Caco-2 (cell line): ENCODE measurements at regions not wholly inside any gene's neighbourhood (a gene's known extent, or its start where the extent isn't known, plus 50 kb on each side); places are given as distances from the start of the nearest gene placed in this dataset.

Experiments
- BruUV-seq: library from RNA; stranded (reverse); fragments of 400-500 nt; replicated peaks from 2 replicates; lab custom pipeline; 2021; lab: Mats Ljungman, UMichigan
- CTCF ChIA-PET: fragments of 300-600 bp; sonication (Branson Sonifier 250); formaldehyde crosslinking; loops from one replicate; lab custom pipeline; 2022; ENCODE audit warnings: antibody characterized with exemption; lab: Charles Lee
- POLR2A ChIA-PET: fragments of 300-600 bp; sonication (Branson Sonifier 250); formaldehyde crosslinking; loops from one replicate; lab custom pipeline; 2022; ENCODE audit warnings: antibody characterized with exemption; lab: Charles Lee
- DNase-seq, 2 experiments: peaks; one replicate each; pipeline versions ENCODE4 v3.0.0 to v3.0.0-alpha.2; 2020 to 2022
- H3K27me3 ChIP-seq: replicated peaks from 2 replicates; pipeline ENCODE4 v1.6.0; 2011; ENCODE audit warnings: low read length; ENCODE audit not compliant: control insufficient read depth, insufficient read depth
- H3K36me3 ChIP-seq: 2 replicates; pipeline ENCODE4 v1.5.1; 2011; ENCODE audit warnings: low read length; ENCODE audit not compliant: control insufficient read depth, insufficient read depth
- H3K4me1 ChIP-seq: fragments of 250-450 bp; sonication (Bioruptor Pico); 2 replicates; pipeline ENCODE4 v1.5.1; 2020; ENCODE audit warnings: mild to moderate bottlenecking
- H3K4me3 ChIP-seq: 2 replicates; pipeline ENCODE4 v1.5.1; 2011; ENCODE audit warnings: low read depth, mild to moderate bottlenecking, control low read depth, low read length
- H3K9me3 ChIP-seq: fragments of 250-450 bp; sonication (Bioruptor Pico); 2 replicates; pipeline ENCODE4 v1.5.1; 2020; ENCODE audit warnings: mild to moderate bottlenecking, moderate library complexity
- H3K27ac Mint-ChIP-seq: one replicate; pipeline ENCODE4 v1.8.0; 2022; ENCODE audit warnings: mixed read lengths; ENCODE audit not compliant: unreplicated experiment
- H3K27me3 Mint-ChIP-seq: one replicate; pipeline ENCODE4 v1.8.0; 2022; ENCODE audit warnings: mixed read lengths; ENCODE audit not compliant: insufficient read depth, unreplicated experiment
- H3K36me3 Mint-ChIP-seq: one replicate; pipeline ENCODE4 v1.8.0; 2022; ENCODE audit warnings: mild to moderate bottlenecking, mixed read lengths; ENCODE audit not compliant: insufficient read depth, unreplicated experiment
- H3K4me1 Mint-ChIP-seq: one replicate; pipeline ENCODE4 v1.8.0; 2022; ENCODE audit warnings: low read depth, mixed read lengths; ENCODE audit not compliant: unreplicated experiment
- H3K4me3 Mint-ChIP-seq: one replicate; pipeline ENCODE4 v1.8.0; 2022; ENCODE audit warnings: mild to moderate bottlenecking, moderate library complexity, mixed read lengths; ENCODE audit not compliant: unreplicated experiment
- H3K9me3 Mint-ChIP-seq: one replicate; pipeline ENCODE4 v1.8.0; 2022; ENCODE audit warnings: mixed read lengths; ENCODE audit not compliant: unreplicated experiment
- CTCF ChIP-seq, 2 experiments: fragments of 200-600 bp in 1 of 2; IDR thresholded peaks; 1 replicate in 1 of 2; 2 replicates in 1 of 2; pipeline versions ENCODE4 v1.5.1 to v1.8.0; 2011 to 2022; ENCODE audit warnings: antibody characterized with exemption in 1 of 2, control low read depth in 1 of 2, inconsistent platforms in 1 of 2, low read depth in 1 of 2, low read length in 1 of 2, mild to moderate bottlenecking in 1 of 2, moderate library complexity in 1 of 2; ENCODE audit not compliant: insufficient read depth in 1 of 2, severe bottlenecking in 1 of 2, unreplicated experiment in 1 of 2
- intact Hi-C: fragments of 100-400 bp; cut with micrococcal nuclease; formaldehyde crosslinking; loops from one replicate; pipeline ENCODE4 v1.10.0; 2022; ENCODE audit not compliant: unreplicated experiment

GRCh38 chr5:42351956-42352355 is 71.3 kb upstream of the GHR start:
- intact Hi-C loops = no loop called here

GRCh38 chr5:42360056-42360455 is 63.2 kb upstream of the GHR start:
- no peaks in the 10 kb centered on the region for H3K9me3 ChIP-seq
- Mint-ChIP-seq H3K4me3 (no peak overlapping the region), H3K27me3 (peaks cover 2% of the 10 kb centered on the region), H3K9me3 (no peaks in the 10 kb centered on the region), H3K4me1 (no peaks in the 10 kb centered on the region), H3K27ac (no peak overlapping the region), H3K36me3 (no peaks in the 10 kb centered on the region)
- ChIA-PET CTCF (no interaction called here), POLR2A (no interaction called here)
- H3K4me3 ChIP-seq = no peak overlapping the region
- H3K36me3 ChIP-seq = no peaks in the 10 kb centered on the region
- intact Hi-C loops = no loop called here
- H3K4me1 ChIP-seq = no peaks in the 10 kb centered on the region
- no peak for TF ChIP-seq CTCF (IDR thresholded peaks at IDR 0.05; ENCODE audit: insufficient read depth in 1 of 2, low read depth in 1 of 2, low read length in 1 of 2, severe bottlenecking in 1 of 2, unreplicated experiment in 1 of 2)
- H3K27me3 ChIP-seq = no peaks in the 10 kb centered on the region
- BruUV-seq = no TSS peak
- no peak for DNase-seq

More at GRCh38 chr5:42351956-42352355, 71.3 kb upstream of the GHR start:
- no peak for DNase-seq
- no TSS peak for BruUV-seq
- H3K9me3 Mint-ChIP-seq = peaks cover 26% of the 10 kb centered on the region
- no peak overlapping the region for H3K4me3 Mint-ChIP-seq
- no peak overlapping the region for H3K4me3 ChIP-seq
- no peaks in the 10 kb centered on the region for H3K27me3 ChIP-seq
- ChIA-PET CTCF (no interaction called here), POLR2A (no interaction called here)
- H3K27me3 Mint-ChIP-seq = no peaks in the 10 kb centered on the region
- no peaks in the 10 kb centered on the region for H3K4me1 Mint-ChIP-seq
- H3K36me3 Mint-ChIP-seq = no peaks in the 10 kb centered on the region
- H3K4me1 ChIP-seq = no peaks in the 10 kb centered on the region
- H3K27ac Mint-ChIP-seq = no peak overlapping the region
- H3K36me3 ChIP-seq = no peaks in the 10 kb centered on the region
- no peak for TF ChIP-seq CTCF (IDR thresholded peaks at IDR 0.05; ENCODE audit: insufficient read depth in 1 of 2, low read depth in 1 of 2, low read length in 1 of 2, severe bottlenecking in 1 of 2, unreplicated experiment in 1 of 2)
- H3K9me3 ChIP-seq = no peaks in the 10 kb centered on the region

GRCh38 chr5:42360616-42361314 is 62.5 kb upstream of the GHR start:
- Mint-ChIP-seq H3K4me1 (no peaks in the 10 kb centered on the region), H3K4me3 (no peak overlapping the region), H3K27me3 (peaks cover 2% of the 10 kb centered on the region), H3K27ac (no peak overlapping the region), H3K9me3 (no peaks in the 10 kb centered on the region), H3K36me3 (no peaks in the 10 kb centered on the region)
- Histone ChIP-seq H3K27me3 (no peaks in the 10 kb centered on the region), H3K36me3 (no peaks in the 10 kb centered on the region), H3K4me3 (no peak overlapping the region), H3K4me1 (no peaks in the 10 kb centered on the region), H3K9me3 (no peaks in the 10 kb centered on the region)
- TF ChIP-seq CTCF (IDR thresholded peaks at IDR 0.05; ENCODE audit: insufficient read depth in 1 of 2, low read depth in 1 of 2, low read length in 1 of 2, severe bottlenecking in 1 of 2, unreplicated experiment in 1 of 2) = no peak
- CTCF ChIA-PET = no interaction called here
- BruUV-seq = no TSS peak
- no peak for DNase-seq
- POLR2A ChIA-PET = no interaction called here
- intact Hi-C loops = no loop called here
